MM.1S (cell line): ENCODE measurements at regions not wholly inside any gene's neighbourhood (a gene's known extent, or its start where the extent isn't known, plus 50 kb on each side); places are given as distances from the start of the nearest gene placed in this dataset.

Experiments
- DNase-seq: peaks from one replicate; pipeline ENCODE4 v3.0.0-alpha.2; 2015
- H2AFZ ChIP-seq: fragments of 300-600 bp; sonication (generic); 2 replicates; pipeline ENCODE4 v1.6.0; 2016; ENCODE audit warnings: antibody characterized with exemption, low read length
- H3F3A ChIP-seq: fragments of 300-600 bp; sonication (generic); 2 replicates; pipeline ENCODE4 v1.6.1; 2016; ENCODE audit warnings: mild to moderate bottlenecking, antibody characterized with exemption, low read length, moderate library complexity, mixed read lengths; ENCODE audit not compliant: insufficient read depth
- H3K27ac ChIP-seq: fragments of 300-600 bp; sonication (generic); 2 replicates; pipeline ENCODE4 v1.5.1; 2016; ENCODE audit warnings: mild to moderate bottlenecking, low read length
- H3K27me3 ChIP-seq: fragments of 300-600 bp; sonication (generic); replicated peaks from 2 replicates; pipeline ENCODE4 v1.6.0; 2016; ENCODE audit warnings: low read length; ENCODE audit not compliant: insufficient read depth
- H3K36me3 ChIP-seq: fragments of 300-600 bp; sonication (generic); replicated peaks from 2 replicates; pipeline ENCODE4 v1.6.1; 2016; ENCODE audit warnings: mild to moderate bottlenecking, low read length, mixed read lengths; ENCODE audit not compliant: insufficient read depth
- H3K4me1 ChIP-seq: fragments of 300-600 bp; sonication (generic); 2 replicates; pipeline ENCODE4 v1.6.1; 2016; ENCODE audit warnings: low read length, mixed read lengths
- H3K4me2 ChIP-seq: fragments of 300-600 bp; sonication (generic); 2 replicates; pipeline ENCODE4 v1.6.0; 2016; ENCODE audit warnings: low read depth, low read length
- H3K4me3 ChIP-seq: fragments of 300-600 bp; sonication (generic); 2 replicates; pipeline ENCODE4 v1.5.1; 2016; ENCODE audit warnings: low read length, mixed read lengths
- H3K79me2 ChIP-seq: fragments of 300-600 bp; sonication (generic); 2 replicates; pipeline ENCODE4 v1.6.1; 2016; ENCODE audit warnings: mixed run types, low read length, mixed read lengths
- H3K9ac ChIP-seq: fragments of 300-600 bp; sonication (generic); 2 replicates; pipeline ENCODE4 v1.6.1; 2016; ENCODE audit warnings: low read length, mixed read lengths
- H3K9me2 ChIP-seq: fragments of 300-600 bp; sonication (generic); replicated peaks from 2 replicates; pipeline ENCODE4 v1.6.1; 2016; ENCODE audit warnings: mild to moderate bottlenecking, low read length, mixed read lengths; ENCODE audit not compliant: insufficient read depth
- H3K9me3 ChIP-seq: fragments of 300-600 bp; sonication (generic); replicated peaks from 2 replicates; pipeline ENCODE4 v1.6.1; 2016; ENCODE audit warnings: mild to moderate bottlenecking, low read length, mixed read lengths; ENCODE audit not compliant: insufficient read depth
- H4K20me1 ChIP-seq: fragments of 300-600 bp; sonication (generic); 2 replicates; pipeline ENCODE4 v1.6.1; 2016; ENCODE audit warnings: mild to moderate bottlenecking, low read length, moderate library complexity, mixed read lengths; ENCODE audit not compliant: insufficient read depth
- CTCF ChIP-seq: fragments of 300-600 bp; sonication (generic); IDR thresholded peaks from 2 replicates; pipeline ENCODE4 v1.5.1; 2016; ENCODE audit warnings: antibody characterized with exemption, low read length, mixed read lengths
- EZH2 ChIP-seq: fragments of 300-600 bp; sonication (generic); optimal IDR thresholded peaks from 2 replicates; pipeline ENCODE3; 2017; ENCODE audit warnings: low read depth, mild to moderate bottlenecking, antibody characterized with exemption, low read length, mixed read lengths
- EZH2phosphoT487 ChIP-seq: fragments of 300-600 bp; sonication (generic); IDR thresholded peaks from 2 replicates; pipeline ENCODE4 v1.6.1; 2018; ENCODE audit warnings: antibody characterized with exemption, low read length

- Histone ChIP-seq H3K4me1 (no peaks in the 10 kb centered on the region), H3K9me2 (no peaks in the 10 kb centered on the region), H3K4me3 (no peak overlapping the region), H3K9ac (no peak overlapping the region), H3K36me3 (no peaks in the 10 kb centered on the region), H3K4me2 (no peak overlapping the region), H3F3A (no peaks in the 10 kb centered on the region), H4K20me1 (no peaks in the 10 kb centered on the region), H3K27me3 (no peaks in the 10 kb centered on the region), H3K27ac (no peak overlapping the region), H3K79me2 (no peaks in the 10 kb centered on the region), H3K9me3 (no peaks in the 10 kb centered on the region), H2AFZ (no peak overlapping the region)
- no peak for DNase-seq
- no peak for TF ChIP-seq EZH2phosphoT487
- no peak for TF ChIP-seq CTCF
- no peak for TF ChIP-seq EZH2
Measured at GRCh38 chr2:144988591-144988990, 468.7 kb upstream of the ZEB2 start.

GRCh38 chr2:144986691-144987090, 466.8 kb upstream of the ZEB2 start:
- no peak for DNase-seq
- Histone ChIP-seq H3K27me3 (no peaks in the 10 kb centered on the region), H3K4me2 (no peak overlapping the region), H3K4me1 (no peaks in the 10 kb centered on the region), H3K36me3 (no peaks in the 10 kb centered on the region), H3K9me3 (no peaks in the 10 kb centered on the region), H3K27ac (no peak overlapping the region), H3F3A (no peaks in the 10 kb centered on the region), H3K79me2 (no peaks in the 10 kb centered on the region), H2AFZ (no peak overlapping the region), H3K4me3 (no peak overlapping the region), H3K9ac (no peak overlapping the region), H3K9me2 (no peaks in the 10 kb centered on the region), H4K20me1 (no peaks in the 10 kb centered on the region)
- no peak for TF ChIP-seq EZH2
- TF ChIP-seq EZH2phosphoT487 = no peak
- no peak for TF ChIP-seq CTCF

- H3K79me2 ChIP-seq = no peaks in the 10 kb centered on the region
- H3K4me2 ChIP-seq = no peak overlapping the region
- no peaks in the 10 kb centered on the region for H3K9me2 ChIP-seq
- no peaks in the 10 kb centered on the region for H3F3A ChIP-seq
- no peaks in the 10 kb centered on the region for H3K36me3 ChIP-seq
- H3K4me3 ChIP-seq = no peak overlapping the region
- H3K4me1 ChIP-seq = no peaks in the 10 kb centered on the region
- H2AFZ ChIP-seq = no peak overlapping the region
- H3K27me3 ChIP-seq = no peaks in the 10 kb centered on the region
- H4K20me1 ChIP-seq = no peaks in the 10 kb centered on the region
- DNase-seq = no peak
- no peaks in the 10 kb centered on the region for H3K9me3 ChIP-seq
- TF ChIP-seq EZH2 (no peak), CTCF (no peak), EZH2phosphoT487 (no peak)
- H3K27ac ChIP-seq = no peak overlapping the region
- H3K9ac ChIP-seq = no peak overlapping the region
Measured at GRCh38 chr2:144984038-144984437, 464.1 kb upstream of the ZEB2 start.

- Histone ChIP-seq H3K4me3 (no peak overlapping the region), H3K4me2 (no peak overlapping the region), H3K27me3 (no peaks in the 10 kb centered on the region), H3F3A (no peaks in the 10 kb centered on the region), H3K4me1 (no peaks in the 10 kb centered on the region), H2AFZ (no peak overlapping the region), H3K36me3 (no peaks in the 10 kb centered on the region), H3K79me2 (no peaks in the 10 kb centered on the region), H3K9ac (no peak overlapping the region), H3K9me3 (no peaks in the 10 kb centered on the region), H3K9me2 (no peaks in the 10 kb centered on the region), H4K20me1 (no peaks in the 10 kb centered on the region), H3K27ac (no peak overlapping the region)
- TF ChIP-seq EZH2 (no peak), EZH2phosphoT487 (no peak)
- no peak for DNase-seq
Measured at GRCh38 chr2:144983107-144983506, 463.2 kb upstream of the ZEB2 start.
